Gastroesophageal sphincter (tissue), 4 donors: ENCODE measurements at regions not wholly inside any gene's neighbourhood (a gene's known extent, or its start where the extent isn't known, plus 50 kb on each side); places are given as distances from the start of the nearest gene placed in this dataset.

Source experiments
- ATAC-seq: fragments of 150-250 bp; one replicate; pipeline ENCODE4 v1.9.1; 2016; ENCODE audit warnings: mild to moderate bottlenecking, moderate library complexity
- H3K27ac ChIP-seq, 4 donors: fragments of 200-600 bp; sonication (generic) in 3 of 4; 1 replicate in 3 of 4; 2 replicates in 1 of 4; pipeline ENCODE4 v1.5.1; 2016 to 2019
- H3K27me3 ChIP-seq: fragments of 200-600 bp; sonication (generic); one replicate; pipeline ENCODE4 v1.5.1; 2019
- H3K36me3 ChIP-seq, 2 donors: fragments of 200-600 bp; sonication (generic); one replicate each; pipeline ENCODE4 v1.5.1; 2019; ENCODE audit warnings: control low read depth in 1 of 2
- H3K4me1 ChIP-seq, 3 donors: fragments of 200-600 bp; sonication (generic); 1 replicate in 2 of 3; 2 replicates in 1 of 3; pipeline ENCODE4 v1.5.1; 2016 to 2019; ENCODE audit warnings: control low read depth in 2 of 3
- H3K4me3 ChIP-seq, 2 donors: fragments of 200-600 bp; sonication (generic); one replicate each; pipeline ENCODE4 v1.5.1; 2019; ENCODE audit warnings: mild to moderate bottlenecking in 1 of 2, moderate library complexity in 1 of 2
- H3K9me3 ChIP-seq, 3 donors: fragments of 200-600 bp; sonication (generic); one replicate each; pipeline ENCODE4 v1.5.1; 2017 to 2019; ENCODE audit warnings: control low read depth in 2 of 3
- CTCF ChIP-seq, 4 experiments: fragments of 200-600 bp in 2 of 4; fragments of 450-650 bp in 2 of 4; sonication (generic) in 1 of 4; IDR thresholded peaks; one replicate each; pipeline ENCODE4 v1.5.1; 2017 to 2019; ENCODE audit warnings: antibody characterized with exemption in 4 of 4, mild to moderate bottlenecking in 2 of 4, moderate library complexity in 2 of 4
- EP300 ChIP-seq: sonication (generic); formaldehyde crosslinking; IDR thresholded peaks from one replicate; pipeline ENCODE4 v1.6.1; 2017; ENCODE audit warnings: antibody characterized with exemption, mild to moderate bottlenecking
- POLR2A ChIP-seq, 2 donors: fragments of 450-650 bp; IDR thresholded peaks; one replicate each; pipeline ENCODE4 v1.6.1; 2017; ENCODE audit warnings: antibody characterized with exemption in 2 of 2, mild to moderate bottlenecking in 2 of 2, moderate library complexity in 1 of 2
- POLR2AphosphoS5 ChIP-seq: sonication (generic); formaldehyde crosslinking; IDR thresholded peaks from one replicate; pipeline ENCODE4 v1.6.1; 2017; ENCODE audit warnings: antibody characterized with exemption
- WGBS, 2 donors: methylation state at CpG; one replicate each; pipeline ENCODE4 v1.1.5; 2018; ENCODE audit warnings: low coverage in 1 of 2; 5-methylcytosine and 5-hydroxymethylcytosine counted together

GRCh38 chr1:216896146-216896545 lies 172.9 kb upstream of the ESRRG start:
- no peak overlapping the region for H3K4me3 ChIP-seq
- H3K9me3 ChIP-seq: no peaks in the 10 kb centered on the region
- H3K27me3 ChIP-seq: no peaks in the 10 kb centered on the region
- no peak for ATAC-seq
- 84 to 93% methylated on average over 3 to 4 of the region's 4 CpGs for WGBS, 2 donors
- peaks cover 0 to 15% (median 6%) of the 10 kb centered on the region in 3 donors for H3K4me1 ChIP-seq
- no peak overlapping the region for H3K27ac ChIP-seq
- no peaks in the 10 kb centered on the region for H3K36me3 ChIP-seq
- no peak for TF ChIP-seq CTCF (IDR thresholded peaks at IDR 0.05)

- no peak overlapping the region for H3K27ac ChIP-seq
- ATAC-seq: no peak
- peaks cover 0 to 15% (median 6%) of the 10 kb centered on the region in 3 donors for H3K4me1 ChIP-seq
- H3K36me3 ChIP-seq: no peaks in the 10 kb centered on the region
- H3K27me3 ChIP-seq: no peaks in the 10 kb centered on the region
- no peak overlapping the region for H3K4me3 ChIP-seq
- 26 to 50% methylated on average over 3 to 5 of the region's 5 CpGs for WGBS, 2 donors
- no peaks in the 10 kb centered on the region for H3K9me3 ChIP-seq
- TF ChIP-seq EP300 (no peak), POLR2AphosphoS5 (no peak), POLR2A (IDR thresholded peaks at IDR 0.05) (no peak), CTCF (IDR thresholded peaks at IDR 0.05) (no peak)
Observed at GRCh38 chr1:216894494-216894893, 171.3 kb upstream of the ESRRG start.

- H3K36me3 ChIP-seq: no peaks in the 10 kb centered on the region
- H3K27ac ChIP-seq: no peak overlapping the region
- no peak overlapping the region for H3K4me3 ChIP-seq
- TF ChIP-seq EP300 (no peak), POLR2AphosphoS5 (no peak), CTCF (IDR thresholded peaks at IDR 0.05) (no peak), POLR2A (IDR thresholded peaks at IDR 0.05) (no peak)
- peaks cover 0 to 15% (median 6%) of the 10 kb centered on the region in 3 donors for H3K4me1 ChIP-seq
- no peaks in the 10 kb centered on the region for H3K27me3 ChIP-seq
- H3K9me3 ChIP-seq: no peaks in the 10 kb centered on the region
- no peak for ATAC-seq
- 93 to 96% methylated on average over 8 of the region's 10 CpGs for WGBS, 2 donors
Observed at GRCh38 chr1:216892581-216893160, 169.4 kb upstream of the ESRRG start.

- Histone ChIP-seq H3K4me1 (peaks cover 0 to 15% (median 6%) of the 10 kb centered on the region in 3 donors), H3K27ac (no peak overlapping the region), H3K9me3 (no peaks in the 10 kb centered on the region), H3K4me3 (no peak overlapping the region), H3K36me3 (no peaks in the 10 kb centered on the region), H3K27me3 (no peaks in the 10 kb centered on the region)
- WGBS, 2 donors: 87 to 95% methylated on average over 7 of the region's 7 CpGs
- no peak for ATAC-seq
- TF ChIP-seq CTCF (IDR thresholded peaks at IDR 0.05): no peak
- no peak for TF ChIP-seq POLR2A (IDR thresholded peaks at IDR 0.05)
- no peak for TF ChIP-seq EP300
- TF ChIP-seq POLR2AphosphoS5: no peak
Observed at GRCh38 chr1:216890871-216891270, 167.6 kb upstream of the ESRRG start.

- WGBS, 2 donors: 60 to 76% methylated on average over 5 of the region's 5 CpGs
- TF ChIP-seq POLR2A (IDR thresholded peaks at IDR 0.05): no peak
- no peak for TF ChIP-seq EP300
- no peak for TF ChIP-seq CTCF (IDR thresholded peaks at IDR 0.05)
- no peak for TF ChIP-seq POLR2AphosphoS5
- Histone ChIP-seq H3K27me3 (no peaks in the 10 kb centered on the region), H3K36me3 (no peaks in the 10 kb centered on the region), H3K4me1 (peaks cover 0 to 13% (median 5%) of the 10 kb centered on the region in 3 donors), H3K27ac (no peak overlapping the region), H3K4me3 (no peak overlapping the region), H3K9me3 (no peaks in the 10 kb centered on the region)
- no peak for ATAC-seq
Observed at GRCh38 chr1:216888731-216889130, 165.5 kb upstream of the ESRRG start.
